Stimulated activated CD4-positive, alpha-beta T cell treated with anti-CD3 and anti-CD28 coated beads, Interleukin-4, amount 100 ng/mL, for 24 hours (primary cell): ENCODE measurements at regions not wholly inside any gene's neighbourhood (a gene's known extent, or its start where the extent isn't known, plus 50 kb on each side); places are given as distances from the start of the nearest gene placed in this dataset.

ENCODE experiments used
- DNase-seq: peaks from one replicate; pipeline ENCODE4 v3.0.0-alpha.2; 2020

DNA sequence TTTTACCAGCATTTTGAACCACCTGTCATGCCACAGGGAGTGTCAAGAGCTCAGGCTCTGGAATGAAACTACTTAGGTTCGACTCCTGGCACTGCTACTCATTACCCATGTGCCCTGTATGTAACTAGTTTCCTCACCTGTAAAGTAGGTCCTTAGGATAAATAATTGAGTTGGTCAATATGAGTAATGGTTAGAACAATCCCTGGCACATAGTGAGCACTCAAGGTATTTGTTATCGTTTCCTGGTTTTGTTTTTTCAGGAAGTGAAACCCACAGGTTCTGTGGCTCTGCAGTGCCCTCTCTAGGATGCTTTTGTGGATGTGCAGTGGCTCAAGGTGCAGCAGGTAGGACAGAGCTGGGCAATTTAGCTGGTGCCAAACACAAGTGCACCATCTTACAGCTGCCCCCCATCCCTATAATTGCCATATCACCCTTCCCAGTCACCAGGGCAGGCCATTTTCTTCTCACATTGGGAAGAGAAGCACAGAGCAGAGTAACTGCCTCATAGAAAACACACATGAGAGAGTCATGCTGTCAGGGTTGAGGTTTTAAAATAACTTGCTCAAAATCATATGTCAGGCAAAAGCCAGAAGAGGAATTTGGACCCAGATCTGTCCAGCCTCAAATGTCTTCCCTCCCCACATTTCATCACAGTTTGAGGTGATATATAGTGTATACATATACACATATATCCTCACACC lies 297.5 kb downstream of the RPAP3 start:
- DNase-seq: no peak

DNA sequence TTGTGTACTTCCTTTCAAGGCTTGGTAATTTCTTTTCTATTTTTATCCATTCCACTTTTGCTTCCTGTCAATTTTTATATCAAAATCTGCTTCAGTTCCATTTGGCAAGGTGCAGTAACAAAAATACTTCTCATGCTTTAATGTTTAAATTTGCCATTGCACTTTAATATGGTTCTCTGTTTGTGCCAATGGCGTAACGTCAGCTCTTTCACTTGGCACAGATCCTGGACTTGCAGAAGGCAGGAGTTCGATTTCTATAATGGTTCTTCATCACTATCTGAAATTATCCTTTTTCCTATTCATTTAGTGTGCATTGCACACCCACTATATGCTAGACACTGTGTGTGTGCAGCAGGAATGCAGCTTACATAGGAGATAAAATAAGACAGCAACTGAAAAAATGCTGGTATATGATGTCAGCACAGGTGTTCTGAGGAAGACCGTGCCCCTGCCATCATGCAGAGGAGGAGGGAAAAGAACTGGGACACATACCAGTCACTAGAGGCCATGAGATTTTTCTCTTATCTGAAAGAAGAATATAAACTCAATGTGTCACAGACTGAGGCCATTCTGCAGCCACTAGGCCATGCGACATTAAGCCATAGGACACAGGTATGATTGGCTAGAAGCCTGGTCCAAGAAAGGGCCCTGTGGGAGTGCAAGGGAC lies 298.2 kb downstream of the RPAP3 start:
- DNase-seq: no peak

DNA sequence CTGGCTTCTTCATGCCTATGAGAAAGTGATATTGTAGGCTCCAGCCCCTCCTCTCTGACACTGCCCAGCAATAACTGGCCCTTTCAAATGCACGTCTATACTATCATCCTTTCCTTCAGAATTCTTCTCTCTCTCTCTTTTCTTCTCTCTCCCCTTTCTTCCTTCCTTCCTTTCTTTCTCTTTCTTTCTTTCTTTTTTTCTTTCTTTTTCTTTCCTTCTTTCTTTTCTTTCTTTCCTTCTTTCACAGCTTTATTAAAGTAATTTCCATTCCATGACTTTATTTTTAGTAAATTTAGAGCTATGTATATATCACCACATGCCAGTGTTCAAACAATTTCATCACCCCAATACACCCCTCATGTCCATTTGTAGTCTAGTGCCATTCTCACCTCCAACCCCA lies 302.1 kb downstream of the RPAP3 start:
- no peak for DNase-seq

DNA sequence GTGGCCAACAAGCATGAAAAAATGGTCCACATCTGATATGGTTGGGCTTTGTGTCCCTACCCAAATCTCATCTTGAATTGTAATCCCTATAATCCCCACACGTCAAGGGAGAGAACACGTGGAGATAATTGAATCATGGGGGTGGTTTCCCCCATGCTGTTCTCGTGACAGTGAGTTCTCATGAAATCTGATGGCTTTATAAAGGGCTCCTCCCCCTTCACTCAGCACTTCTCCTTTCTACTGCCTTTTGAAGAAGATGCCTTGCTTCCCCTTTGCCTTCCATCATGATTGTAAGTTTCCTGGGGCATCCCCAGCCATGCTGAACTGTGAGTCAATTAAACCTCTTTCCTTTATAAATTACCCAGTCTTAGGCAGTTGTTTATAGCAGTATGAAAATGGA lies 304.6 kb downstream of the RPAP3 start:
- peak; percentile 48 for DNase-seq

DNA sequence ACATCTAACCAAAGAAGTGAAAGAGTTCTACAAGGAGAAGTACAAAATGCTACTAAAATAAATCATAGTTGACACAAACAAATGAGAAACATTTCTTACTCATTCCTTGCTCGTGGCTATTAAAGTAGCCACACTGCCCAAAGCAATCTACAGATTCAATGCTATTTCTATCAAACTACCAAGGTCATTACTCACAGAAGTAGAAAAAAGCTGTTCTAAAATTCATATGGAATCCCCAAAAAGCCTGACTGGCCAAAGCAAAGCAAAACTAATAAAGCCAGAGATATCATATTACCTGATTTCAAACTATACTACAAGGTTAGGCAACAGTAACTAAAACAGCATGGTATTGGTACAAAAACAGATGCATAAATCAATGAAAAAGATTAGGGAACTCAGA lies 305.6 kb downstream of the RPAP3 start:
- DNase-seq: no peak

DNA sequence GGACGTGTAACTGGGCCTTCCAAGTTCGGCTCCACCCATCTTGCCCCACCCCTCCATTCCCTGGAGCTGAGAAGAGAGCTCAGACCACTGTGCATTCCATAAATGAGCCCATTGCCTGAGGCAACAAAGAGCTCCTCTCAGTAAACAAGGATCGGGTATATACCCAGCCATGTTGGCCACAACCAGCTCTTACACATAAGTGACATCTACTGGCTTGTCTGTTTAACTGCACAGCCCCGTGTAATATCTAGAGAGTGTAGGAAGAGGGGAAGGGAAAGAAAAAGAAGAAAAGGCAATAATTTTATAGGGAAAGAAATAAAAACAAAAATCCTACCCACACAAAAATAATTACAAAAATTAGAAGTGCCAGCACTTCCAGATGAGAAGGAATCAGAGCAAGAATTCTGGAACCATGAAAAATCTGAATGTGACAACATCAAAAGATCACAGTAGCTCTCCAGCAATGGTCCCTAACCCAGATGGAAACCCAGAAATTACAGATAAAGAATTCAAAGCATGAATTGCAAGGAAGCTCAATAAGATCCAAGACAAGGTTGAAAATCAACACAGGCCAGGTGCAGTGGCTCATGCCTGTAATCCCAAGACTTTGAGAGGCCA lies 308.1 kb downstream of the RPAP3 start:
- peak; percentile 58 for DNase-seq

DNA sequence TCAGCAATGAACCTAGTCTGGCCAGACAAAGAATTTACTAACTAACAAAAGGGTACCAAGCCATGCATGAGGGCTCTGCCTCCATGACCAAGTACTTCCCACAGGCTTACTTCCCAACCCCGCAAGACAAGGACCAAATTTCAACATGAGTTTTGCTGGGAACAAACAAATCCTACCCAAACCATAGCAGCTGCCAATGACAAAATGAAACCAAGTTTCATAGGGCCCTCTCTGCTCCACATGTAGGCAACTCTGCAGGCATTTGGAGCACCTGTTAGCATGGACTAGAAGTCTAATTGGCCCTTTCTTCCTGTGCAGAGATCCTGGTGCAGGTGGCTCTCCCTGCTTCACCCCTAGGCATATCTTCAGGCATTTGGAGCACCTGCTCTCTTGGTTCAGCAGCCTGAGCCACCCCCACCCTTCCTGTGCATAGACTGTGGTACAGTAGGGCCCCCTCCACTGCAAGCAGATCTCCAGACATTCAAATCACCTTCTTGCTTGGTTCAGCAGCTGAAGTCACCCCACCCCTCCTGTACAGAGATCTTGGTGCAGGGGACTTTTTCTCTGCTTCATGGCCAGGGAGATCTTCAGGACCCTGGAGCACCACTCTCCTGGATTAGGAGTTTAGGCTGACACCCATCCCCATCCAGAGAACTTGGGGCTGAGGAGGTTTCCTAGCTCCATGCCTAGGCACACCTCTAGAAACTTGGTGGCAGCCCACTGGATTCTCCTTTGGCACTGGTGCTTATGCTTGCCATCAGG lies 308.7 kb downstream of the RPAP3 start:
- peak; percentile 39 for DNase-seq

DNA sequence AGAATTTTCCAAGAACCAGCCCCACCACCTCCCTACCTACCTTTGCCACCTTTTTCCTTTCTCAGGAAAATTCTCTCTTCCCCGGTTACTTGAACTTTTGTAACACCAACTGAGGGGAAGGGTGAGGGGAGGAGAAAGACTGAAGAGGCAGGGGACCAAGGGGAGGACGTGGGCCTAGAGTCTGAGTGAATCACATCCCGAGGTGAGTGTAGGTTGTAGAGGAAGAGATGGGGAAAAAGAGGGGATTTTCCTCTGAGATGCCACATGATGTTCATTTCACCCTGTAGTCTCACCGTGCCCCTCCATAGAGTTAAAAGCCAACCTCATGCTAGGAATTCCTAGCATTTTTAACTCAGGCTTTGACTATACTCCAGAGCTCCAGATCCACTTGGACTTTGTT lies 311.8 kb downstream of the RPAP3 start:
- peak; percentile 52 for DNase-seq

DNA sequence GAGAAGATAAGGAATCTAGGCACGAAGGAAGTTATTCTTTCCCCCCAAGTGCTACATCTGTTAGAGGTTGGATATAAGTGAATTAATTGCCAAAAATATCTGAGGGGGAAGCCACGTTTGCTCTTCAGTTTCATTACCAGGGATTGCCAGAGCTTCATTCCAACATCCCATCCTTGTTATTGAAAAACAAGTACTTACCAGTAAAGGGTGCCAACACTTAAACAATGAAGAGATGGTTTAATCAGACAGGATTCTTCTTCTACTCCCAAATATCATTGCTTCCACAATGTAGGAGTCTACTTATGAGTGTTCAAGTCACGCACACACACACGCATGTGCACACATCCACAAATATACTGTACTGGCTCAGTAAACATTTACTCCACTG lies 312.4 kb downstream of the RPAP3 start:
- DNase-seq: no peak

DNA sequence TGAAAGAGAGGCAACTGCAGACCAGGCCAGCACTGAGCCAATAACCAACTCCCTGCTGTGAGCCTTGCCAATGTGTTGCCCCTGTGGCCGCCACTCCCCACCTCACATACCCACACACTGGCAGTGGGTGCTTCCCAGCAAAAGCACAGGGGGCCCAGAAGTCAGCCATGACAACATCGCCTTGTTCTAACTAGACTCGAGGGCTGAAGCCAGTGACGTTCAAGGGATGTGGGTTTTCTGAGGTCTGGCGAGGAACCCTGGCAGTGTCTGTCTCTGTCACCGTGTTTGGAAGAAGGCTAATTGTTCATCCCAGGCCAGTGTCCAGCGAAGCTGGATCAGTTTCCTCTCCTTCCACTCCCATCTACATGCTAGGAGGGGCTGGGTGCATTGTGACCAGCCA lies 311.8 kb upstream of the AMIGO2 start:
- DNase-seq: peak; percentile 67

DNA sequence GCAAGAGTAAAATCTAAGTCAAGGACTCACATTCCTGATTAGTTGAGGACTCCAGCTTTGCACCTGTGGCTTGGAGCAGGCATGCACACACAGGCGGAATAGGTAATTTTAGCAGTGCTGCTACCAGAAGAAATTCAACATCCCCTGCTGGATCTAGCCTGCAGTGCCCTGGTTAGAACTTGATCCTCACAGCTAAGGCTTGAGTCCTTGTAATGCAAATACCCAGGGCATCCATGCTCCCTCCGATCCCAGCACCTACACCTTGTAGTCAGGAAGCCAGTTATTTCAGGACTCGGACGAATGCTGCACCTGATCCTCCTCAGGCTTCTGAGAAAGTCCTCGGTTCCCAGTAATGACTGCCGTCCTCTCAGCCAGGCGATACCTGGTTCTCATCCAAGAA lies 309.0 kb upstream of the AMIGO2 start:
- no peak for DNase-seq

DNA sequence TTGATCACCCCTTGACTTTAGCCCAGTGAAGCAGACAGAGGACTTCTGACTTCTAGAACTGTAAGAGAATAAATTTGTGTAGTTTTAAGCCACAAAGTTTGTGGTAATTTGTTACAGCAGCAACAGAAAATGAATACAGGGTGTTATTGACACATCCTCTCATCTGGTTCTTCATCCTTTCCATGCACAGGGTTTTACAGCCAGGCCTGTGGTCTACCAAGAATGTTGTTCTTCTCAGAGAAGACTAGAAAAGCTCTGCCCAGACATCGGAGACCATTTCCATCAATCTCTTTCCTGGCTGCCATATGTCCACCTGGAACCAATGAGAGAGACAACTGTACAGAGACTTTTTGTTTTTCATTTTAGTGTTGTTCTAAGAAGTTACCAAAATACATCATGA lies 308.2 kb upstream of the AMIGO2 start:
- no peak for DNase-seq

DNA sequence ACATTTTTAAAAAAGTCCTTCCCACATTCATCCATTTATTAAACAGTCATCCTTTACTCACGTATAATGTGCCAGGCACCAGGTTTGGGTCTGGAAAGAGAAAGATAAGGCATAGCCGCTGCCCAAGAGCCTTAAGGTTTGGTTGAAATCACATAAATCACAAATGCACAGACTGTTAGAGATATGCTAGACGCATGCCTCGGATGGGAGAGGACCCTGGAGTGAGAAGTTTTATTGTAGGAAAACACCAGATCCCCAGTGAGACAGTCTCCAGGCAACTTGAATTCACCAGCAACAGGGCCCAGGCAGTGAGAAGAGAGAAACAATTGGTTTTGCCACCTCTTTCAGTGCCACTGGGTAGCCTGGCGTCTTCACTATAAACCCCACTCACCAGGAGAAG lies 305.9 kb upstream of the AMIGO2 start:
- no peak for DNase-seq

DNA sequence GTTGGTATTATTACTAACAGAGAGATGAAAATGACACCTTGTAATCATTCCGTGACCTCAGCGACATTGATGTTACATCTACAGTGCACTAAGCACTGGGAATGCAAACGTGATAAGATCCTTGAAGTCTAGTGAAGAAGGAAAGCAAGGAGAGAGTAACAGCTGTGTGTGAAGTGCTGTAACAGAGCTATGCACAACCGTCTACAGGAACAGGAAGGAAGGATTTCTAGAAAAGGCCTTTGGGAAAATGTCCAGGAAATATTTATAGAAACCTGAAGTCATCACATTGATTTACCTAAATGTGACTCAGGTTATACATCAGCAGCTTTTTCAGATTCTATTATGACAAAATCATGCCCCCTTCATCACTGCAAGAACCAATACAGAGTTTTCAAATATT lies 304.2 kb upstream of the AMIGO2 start:
- DNase-seq: no peak

DNA sequence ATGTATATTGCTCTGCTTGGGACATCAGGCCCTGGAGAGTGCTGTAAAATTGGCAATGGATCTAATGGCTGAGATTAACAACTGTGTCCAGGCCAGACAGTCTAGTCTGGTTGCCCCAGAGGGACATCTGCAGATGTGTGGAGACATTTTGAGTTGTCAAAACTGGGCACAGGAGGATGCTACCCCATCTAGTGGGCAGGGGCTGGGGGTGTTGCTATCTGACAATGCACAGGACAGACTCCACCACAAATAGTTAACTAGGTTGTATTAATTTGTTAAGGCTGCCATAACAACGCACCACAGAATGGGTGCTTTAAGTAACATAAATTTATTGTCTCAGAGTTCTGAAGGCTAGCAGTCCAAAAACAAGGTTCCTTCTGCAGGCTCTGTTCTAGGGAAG lies 302.5 kb upstream of the AMIGO2 start:
- no peak for DNase-seq

DNA sequence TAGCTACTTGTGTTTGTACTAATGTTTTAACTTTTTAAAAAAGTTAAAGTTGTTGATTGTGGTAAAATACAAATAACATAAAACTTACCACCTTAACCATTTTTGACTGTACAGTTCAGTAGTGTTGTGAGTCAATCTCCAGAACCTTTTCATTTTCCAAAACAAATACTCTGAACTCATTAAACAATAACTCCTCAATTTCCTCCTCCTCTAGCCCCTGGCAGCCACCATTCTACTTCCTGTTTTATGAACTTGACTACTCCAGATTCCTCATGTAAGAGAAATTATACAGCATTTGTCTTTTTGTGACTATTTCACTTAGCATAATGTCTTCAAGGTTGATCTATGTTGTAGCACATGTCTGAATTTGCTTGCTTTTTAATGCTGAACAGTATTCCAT lies 299.1 kb upstream of the AMIGO2 start:
- no peak for DNase-seq

DNA sequence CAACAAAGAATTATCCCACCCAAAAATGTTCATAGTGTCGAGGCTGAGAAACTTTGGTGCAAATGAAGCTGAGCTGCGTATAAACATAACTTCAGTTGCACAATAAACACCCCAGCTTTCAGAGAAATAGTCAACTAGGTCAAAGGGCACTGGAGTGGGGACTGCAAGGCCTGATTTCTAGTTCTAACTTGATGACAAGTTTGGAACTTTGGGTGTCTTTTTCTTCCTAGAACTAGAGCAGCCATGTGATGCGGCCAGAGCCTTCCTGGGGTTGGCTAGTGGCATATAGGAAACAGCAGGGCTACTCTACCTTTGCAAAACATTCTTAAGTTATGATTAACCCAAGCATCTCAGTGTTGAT lies 298.4 kb upstream of the AMIGO2 start:
- DNase-seq: no peak

DNA sequence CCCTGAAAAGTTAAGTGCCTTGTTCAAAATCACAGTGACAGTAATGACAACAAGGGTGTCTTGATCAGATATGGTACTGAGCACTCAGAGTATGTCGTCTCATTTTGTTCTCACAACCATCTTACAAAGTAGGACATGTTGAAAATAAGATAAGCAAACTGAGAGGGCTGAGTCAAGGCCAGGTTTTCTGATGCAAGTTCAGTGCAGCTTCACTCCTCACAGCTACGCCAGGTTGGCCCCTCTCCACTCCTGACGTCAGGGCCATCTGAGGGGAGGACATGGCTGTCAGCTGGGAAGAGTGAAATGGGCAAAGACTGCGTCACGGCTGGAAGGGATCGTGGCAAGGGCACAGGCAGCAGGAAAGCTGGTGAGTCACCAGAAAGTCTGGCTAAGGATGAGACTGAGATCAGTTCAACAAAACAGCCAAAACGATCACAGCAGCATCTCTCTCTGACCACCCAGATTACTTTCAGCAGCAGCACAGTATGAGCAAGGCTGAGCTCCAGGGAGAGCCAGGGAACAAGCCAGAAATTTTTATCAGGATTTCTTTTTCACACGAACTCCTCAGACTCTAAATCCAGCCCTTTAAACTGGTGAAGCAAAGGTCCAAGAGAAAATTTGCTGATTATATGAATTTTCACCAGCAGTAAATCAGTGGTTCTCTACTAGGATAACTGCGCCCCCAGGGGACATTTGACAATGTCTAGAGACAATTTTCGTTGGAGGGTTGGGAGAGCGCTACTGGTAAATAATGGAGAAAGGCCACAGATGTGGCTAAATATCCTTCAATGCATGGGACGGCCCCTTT lies 297.9 kb upstream of the AMIGO2 start:
- no peak for DNase-seq

DNA sequence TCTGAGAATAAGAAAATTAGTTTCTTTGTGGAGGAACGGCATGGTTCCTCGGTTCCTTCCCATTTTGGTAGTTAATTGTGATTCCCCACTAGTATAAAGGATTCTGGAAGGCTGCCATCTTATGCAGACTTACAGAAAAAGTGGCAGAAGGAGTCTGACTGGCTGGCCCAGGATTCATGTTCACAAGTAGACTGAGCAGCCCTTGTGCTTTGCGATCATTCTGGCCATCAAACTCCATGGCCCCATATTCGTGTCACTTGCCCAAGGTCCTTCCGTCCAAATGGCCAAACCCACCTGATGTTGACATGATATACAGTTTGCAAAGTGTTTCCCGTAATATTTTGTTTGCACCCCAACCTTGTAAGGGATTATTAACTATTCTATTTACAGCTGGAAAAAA lies 297.2 kb upstream of the AMIGO2 start:
- no peak for DNase-seq

DNA sequence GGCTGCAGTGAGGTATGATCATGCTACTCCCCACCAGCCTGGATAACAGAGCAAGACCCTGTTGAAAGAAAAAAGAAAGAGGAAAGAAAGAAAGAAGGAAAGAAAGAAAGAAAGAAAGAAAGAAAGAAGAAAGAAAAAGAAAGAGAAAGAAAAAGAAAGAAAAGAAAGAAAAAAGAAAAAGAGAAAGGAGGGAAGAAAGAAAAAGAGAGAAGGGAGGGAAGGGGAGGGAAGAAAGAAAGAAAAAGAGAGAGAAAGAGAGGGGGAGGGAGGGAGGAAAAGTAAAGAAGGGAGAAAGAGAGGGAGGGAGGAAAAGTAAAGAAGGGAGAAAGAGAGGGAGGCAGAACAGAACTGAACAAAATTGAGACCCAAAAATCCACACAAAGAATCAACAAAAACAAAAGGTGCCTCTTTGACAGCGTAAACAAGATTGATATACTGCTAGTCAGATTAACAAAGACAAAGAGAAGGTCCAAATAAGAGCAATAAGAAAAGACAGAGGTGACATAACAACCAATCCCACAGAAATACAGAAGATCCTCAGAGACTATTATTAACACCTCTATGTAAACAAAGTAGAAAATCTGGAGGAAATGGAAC lies 293.9 kb upstream of the AMIGO2 start:
- DNase-seq: no peak

DNA sequence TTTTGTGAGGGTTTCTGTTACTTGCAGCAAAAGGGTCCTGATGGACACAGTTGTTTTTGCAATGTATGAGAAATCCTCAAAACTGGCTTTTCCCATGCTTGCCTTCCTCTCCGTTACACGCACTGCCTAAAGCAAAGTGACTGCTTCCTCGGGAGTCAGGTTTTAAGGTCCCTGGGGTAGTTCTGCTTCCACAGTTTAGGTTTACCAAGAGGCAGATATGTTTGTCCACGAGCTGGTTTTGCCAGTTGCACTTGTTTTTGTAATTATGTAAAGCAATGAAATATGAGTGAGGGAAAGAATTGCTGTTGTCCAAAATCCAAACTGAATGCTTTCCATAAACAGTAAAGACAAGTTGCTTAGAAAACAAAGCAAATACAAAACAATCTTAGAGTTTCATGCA lies 290.7 kb upstream of the AMIGO2 start:
- no peak for DNase-seq

DNA sequence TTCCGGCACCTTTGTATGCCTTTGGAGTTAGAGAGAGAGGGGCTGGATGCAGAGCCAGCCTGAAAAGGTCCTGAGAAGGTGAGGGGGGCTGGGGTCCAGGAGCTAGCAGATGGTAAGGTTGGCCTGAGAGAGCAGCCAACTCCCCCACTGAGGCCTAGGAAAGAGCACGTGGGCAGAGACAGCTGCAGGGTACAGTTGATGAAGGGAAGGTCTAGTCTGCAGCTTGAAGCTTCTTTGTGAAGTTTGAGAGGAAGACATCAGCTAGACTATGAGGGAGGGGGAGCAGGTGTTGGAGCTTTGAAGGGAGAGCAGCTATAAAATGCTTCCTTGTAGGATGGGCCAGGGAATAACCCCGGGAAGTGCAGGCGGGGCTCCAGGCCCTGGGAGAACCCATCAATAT lies 289.3 kb upstream of the AMIGO2 start:
- no peak for DNase-seq
